GM12873 (cell line): ENCODE measurements at regions not wholly inside any gene's neighbourhood (a gene's known extent, or its start where the extent isn't known, plus 50 kb on each side); places are given as distances from the start of the nearest gene placed in this dataset.

Experiments
- CTCF ChIP-seq: IDR thresholded peaks from 2 replicates; pipeline ENCODE4 v1.5.1; 2012; ENCODE audit warnings: low read depth, mild to moderate bottlenecking, moderate library complexity, low read length, control low read depth; ENCODE audit not compliant: insufficient read depth; ENCODE audit errors: missing control alignments

- no peak for TF ChIP-seq CTCF
Observed at GRCh38 chr9:2345013-2345412, 276.6 kb upstream of the VLDLR start.

GRCh38 chr9:2346277-2346913 is 275.2 kb upstream of the VLDLR start:
- TF ChIP-seq CTCF, result no peak

DNA sequence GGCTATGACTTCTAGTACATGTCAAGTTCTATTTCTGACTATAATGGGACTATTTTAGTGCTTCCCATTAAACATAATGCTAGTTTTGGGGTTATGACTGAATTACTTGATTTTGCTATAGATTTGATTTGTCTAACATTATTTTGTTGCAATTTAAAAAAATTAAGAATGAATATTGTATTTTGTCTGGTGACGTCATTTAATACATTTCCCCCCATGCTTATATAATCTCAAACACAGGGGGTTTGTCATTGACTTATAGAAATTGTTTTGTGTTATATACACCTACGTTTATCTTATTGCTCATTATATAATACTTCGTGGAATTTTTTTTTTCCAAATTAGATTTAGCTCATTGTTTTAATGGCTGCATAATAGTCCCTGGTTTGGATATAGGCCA is 270.3 kb upstream of the VLDLR start:
- TF ChIP-seq CTCF, result no peak

- TF ChIP-seq CTCF, result no peak
Observed at GRCh38 chr9:2354216-2354615, 267.4 kb upstream of the VLDLR start.

- TF ChIP-seq CTCF, result no peak
Observed at GRCh38 chr9:2354856-2355696, 266.5 kb upstream of the VLDLR start.

DNA sequence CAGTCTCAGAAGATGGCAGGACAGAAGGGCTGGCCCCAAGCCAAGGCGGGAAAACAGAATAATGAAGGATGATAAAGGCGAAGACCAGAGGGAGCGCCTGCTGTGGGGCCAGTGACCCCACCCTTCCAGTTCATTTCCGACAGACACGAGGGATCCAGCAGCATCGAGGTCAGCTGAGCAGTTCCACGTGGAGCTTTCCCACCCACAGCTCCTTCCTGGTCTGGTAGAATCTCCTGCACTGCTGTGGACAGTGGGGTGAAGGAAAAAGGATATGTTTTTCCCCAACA is 265.9 kb upstream of the VLDLR start:
- TF ChIP-seq CTCF, result no peak

- TF ChIP-seq CTCF, result no peak
Observed at GRCh38 chr9:2356041-2356790, 265.4 kb upstream of the VLDLR start.
